DOHH2 (cell line): ENCODE measurements at regions not wholly inside any gene's neighbourhood (a gene's known extent, or its start where the extent isn't known, plus 50 kb on each side); places are given as distances from the start of the nearest gene placed in this dataset.

ENCODE experiments used
- H3F3A ChIP-seq: fragments of 200-600 bp; sonication (generic), shearing (Covaris generic); 2 replicates; pipeline ENCODE4 v1.6.0; 2016; ENCODE audit warnings: antibody characterized with exemption, mild to moderate bottlenecking; ENCODE audit not compliant: control insufficient read depth, insufficient read depth
- H3K27ac ChIP-seq: fragments of 200-600 bp; sonication (generic); 2 replicates; pipeline ENCODE4 v1.5.1; 2014; ENCODE audit warnings: low read depth, mild to moderate bottlenecking, low read length, moderate library complexity
- H3K27me3 ChIP-seq: fragments of 200-600 bp; sonication (generic); 2 replicates; pipeline ENCODE4 v1.6.1; 2014; ENCODE audit warnings: mild to moderate bottlenecking, low read length, mixed read lengths; ENCODE audit not compliant: control insufficient read depth
- H3K36me3 ChIP-seq: fragments of 200-600 bp; sonication (generic); 2 replicates; pipeline ENCODE4 v1.6.1; 2014; ENCODE audit warnings: mild to moderate bottlenecking, low read length, moderate library complexity, mixed read lengths; ENCODE audit not compliant: control insufficient read depth
- H3K4me1 ChIP-seq: fragments of 200-600 bp; sonication (generic); 2 replicates; pipeline ENCODE4 v1.6.1; 2014; ENCODE audit warnings: mild to moderate bottlenecking, low read length, mixed read lengths; ENCODE audit not compliant: control insufficient read depth
- H3K4me2 ChIP-seq: fragments of 200-600 bp; sonication (generic); 2 replicates; pipeline ENCODE4 v1.6.0; 2014; ENCODE audit warnings: mild to moderate bottlenecking, low read length, moderate library complexity
- H3K4me3 ChIP-seq: fragments of 200-600 bp; sonication (generic); 2 replicates; pipeline ENCODE4 v1.5.1; 2014; ENCODE audit warnings: mild to moderate bottlenecking, low read length, mixed read lengths
- H3K79me2 ChIP-seq: fragments of 200-600 bp; sonication (generic); 2 replicates; pipeline ENCODE4 v1.6.1; 2014; ENCODE audit warnings: mild to moderate bottlenecking, low read length, mixed read lengths; ENCODE audit not compliant: control insufficient read depth
- H3K9me2 ChIP-seq: fragments of 200-600 bp; sonication (generic); replicated peaks from 2 replicates; pipeline ENCODE4 v1.6.1; 2014; ENCODE audit warnings: mild to moderate bottlenecking, low read length, mixed read lengths; ENCODE audit not compliant: control insufficient read depth
- H3K9me3 ChIP-seq: fragments of 200-600 bp; sonication (generic); 2 replicates; pipeline ENCODE4 v1.6.1; 2014; ENCODE audit warnings: antibody characterized with exemption, low read length, mixed read lengths; ENCODE audit not compliant: control insufficient read depth, insufficient read depth
- H4K20me1 ChIP-seq: fragments of 200-600 bp; sonication (generic); 2 replicates; pipeline ENCODE4 v1.6.0; 2014; ENCODE audit warnings: low read depth, mild to moderate bottlenecking, antibody characterized with exemption, low read length, moderate library complexity; ENCODE audit not compliant: control insufficient read depth, insufficient read depth
- EZH2phosphoT487 ChIP-seq: fragments of 200-600 bp; sonication (generic); IDR thresholded peaks from 2 replicates; pipeline ENCODE4 v1.6.1; 2017; ENCODE audit warnings: borderline replicate concordance, mild to moderate bottlenecking, antibody characterized with exemption, low read length, moderate library complexity, mixed read lengths
- TF ChIP-seq, protein P1 (sequence below): fragments of 200-600 bp; sonication (generic); IDR thresholded peaks from one replicate; pipeline ENCODE4 v1.5.1; 2014; ENCODE audit warnings: antibody characterized with exemption, mild to moderate bottlenecking, low read depth, low read length; ENCODE audit not compliant: poor library complexity, severe bottlenecking

DNA sequence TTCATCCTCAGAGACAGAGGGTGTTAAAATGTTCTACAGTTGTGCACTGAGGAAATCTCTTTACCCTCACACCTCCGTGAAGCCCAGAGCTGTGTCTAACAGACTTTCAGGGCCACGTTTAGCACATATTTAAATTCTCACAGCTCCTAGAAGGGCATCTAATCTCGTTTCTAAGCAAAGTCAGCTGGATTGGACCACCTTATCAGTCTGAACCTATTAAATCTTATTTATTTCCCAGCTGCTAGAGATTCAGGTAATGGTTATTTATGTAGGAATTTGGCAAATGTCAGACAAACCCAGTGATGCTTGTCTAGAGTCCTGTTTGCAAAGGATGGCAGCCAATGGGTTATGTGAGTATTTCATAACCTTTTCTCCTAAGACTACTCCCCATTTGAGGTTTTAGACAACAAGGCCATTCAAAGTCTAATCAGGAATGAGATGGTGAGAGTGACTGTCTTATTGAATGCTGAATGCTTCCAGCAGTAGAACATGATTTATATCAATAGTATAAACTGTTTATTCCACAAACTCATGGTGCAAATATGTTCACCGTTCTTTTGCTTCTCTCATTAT, 54.8 kb upstream of the EXOC4 start:
- Histone ChIP-seq H3K9me3 (peaks cover 14% of the 10 kb centered on the region), H3F3A (no peaks in the 10 kb centered on the region), H4K20me1 (no peaks in the 10 kb centered on the region), H3K9me2 (no peaks in the 10 kb centered on the region), H3K27ac (no peak overlapping the region), H3K4me2 (no peak overlapping the region), H3K36me3 (no peaks in the 10 kb centered on the region), H3K27me3 (peaks cover 3% of the 10 kb centered on the region; the same call in 1 of the 2 replicates), H3K4me3 (no peak overlapping the region), H3K79me2 (no peaks in the 10 kb centered on the region), H3K4me1 (no peaks in the 10 kb centered on the region)
- no peak for TF ChIP-seq EZH2phosphoT487
- TF ChIP-seq, protein P1, sequence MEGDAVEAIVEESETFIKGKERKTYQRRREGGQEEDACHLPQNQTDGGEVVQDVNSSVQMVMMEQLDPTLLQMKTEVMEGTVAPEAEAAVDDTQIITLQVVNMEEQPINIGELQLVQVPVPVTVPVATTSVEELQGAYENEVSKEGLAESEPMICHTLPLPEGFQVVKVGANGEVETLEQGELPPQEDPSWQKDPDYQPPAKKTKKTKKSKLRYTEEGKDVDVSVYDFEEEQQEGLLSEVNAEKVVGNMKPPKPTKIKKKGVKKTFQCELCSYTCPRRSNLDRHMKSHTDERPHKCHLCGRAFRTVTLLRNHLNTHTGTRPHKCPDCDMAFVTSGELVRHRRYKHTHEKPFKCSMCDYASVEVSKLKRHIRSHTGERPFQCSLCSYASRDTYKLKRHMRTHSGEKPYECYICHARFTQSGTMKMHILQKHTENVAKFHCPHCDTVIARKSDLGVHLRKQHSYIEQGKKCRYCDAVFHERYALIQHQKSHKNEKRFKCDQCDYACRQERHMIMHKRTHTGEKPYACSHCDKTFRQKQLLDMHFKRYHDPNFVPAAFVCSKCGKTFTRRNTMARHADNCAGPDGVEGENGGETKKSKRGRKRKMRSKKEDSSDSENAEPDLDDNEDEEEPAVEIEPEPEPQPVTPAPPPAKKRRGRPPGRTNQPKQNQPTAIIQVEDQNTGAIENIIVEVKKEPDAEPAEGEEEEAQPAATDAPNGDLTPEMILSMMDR = no peak

DNA sequence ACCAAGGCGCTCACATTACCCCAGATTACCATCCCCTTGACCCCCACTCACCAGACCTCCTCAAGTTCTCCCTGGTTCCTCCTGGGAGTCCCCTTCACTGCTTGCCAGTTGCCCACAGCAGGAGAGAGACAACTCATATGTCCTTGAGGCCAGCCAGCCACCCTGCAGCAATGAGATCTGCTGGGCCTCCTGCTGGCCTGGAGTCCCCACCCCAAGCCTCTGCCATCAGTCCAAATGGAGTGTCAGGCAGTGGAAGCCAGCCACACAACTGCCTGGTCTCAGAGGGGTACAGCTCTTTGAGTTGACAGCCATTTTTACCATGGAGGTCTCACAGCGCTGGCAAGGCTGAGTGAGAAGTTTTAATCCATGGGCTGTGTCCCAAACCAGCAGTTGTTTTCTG, 53.0 kb upstream of the EXOC4 start:
- H3K9me2 ChIP-seq = no peaks in the 10 kb centered on the region
- no peaks in the 10 kb centered on the region for H3K79me2 ChIP-seq
- H3K27me3 ChIP-seq = peaks cover 3% of the 10 kb centered on the region; the same call in 1 of the 2 replicates
- H3F3A ChIP-seq = no peaks in the 10 kb centered on the region
- no peak overlapping the region for H3K4me3 ChIP-seq
- no peaks in the 10 kb centered on the region for H3K36me3 ChIP-seq
- no peaks in the 10 kb centered on the region for H3K9me3 ChIP-seq
- TF ChIP-seq, protein P1 = no peak
- TF ChIP-seq EZH2phosphoT487 = no peak
- no peak overlapping the region for H3K4me2 ChIP-seq
- no peaks in the 10 kb centered on the region for H4K20me1 ChIP-seq
- no peaks in the 10 kb centered on the region for H3K4me1 ChIP-seq
- H3K27ac ChIP-seq = no peak overlapping the region

DNA sequence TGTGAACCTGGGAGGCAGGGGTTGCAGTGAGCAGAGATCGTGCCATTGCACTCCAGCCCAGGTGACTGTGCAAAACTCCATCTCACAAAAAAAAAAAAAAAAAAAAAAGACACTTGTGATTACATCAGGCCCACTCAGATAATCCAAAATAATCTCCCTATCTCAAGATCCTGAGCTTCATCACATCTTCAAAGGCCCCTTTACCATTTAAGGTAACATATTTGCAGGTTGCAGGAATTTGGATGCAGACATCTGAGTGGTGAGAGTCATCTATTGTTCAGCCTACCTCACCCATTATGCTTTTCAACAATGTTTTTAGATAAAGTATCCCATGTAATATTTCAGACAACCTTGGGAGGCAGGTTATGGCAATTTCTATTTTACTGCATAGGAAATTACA, 51.4 kb upstream of the EXOC4 start:
- no peak overlapping the region for H3K4me2 ChIP-seq
- H3K27ac ChIP-seq = no peak overlapping the region
- H4K20me1 ChIP-seq = no peaks in the 10 kb centered on the region
- peaks cover 3% of the 10 kb centered on the region; the same call in 1 of the 2 replicates for H3K27me3 ChIP-seq
- H3K79me2 ChIP-seq = no peaks in the 10 kb centered on the region
- H3K36me3 ChIP-seq = no peaks in the 10 kb centered on the region
- H3K9me2 ChIP-seq = no peaks in the 10 kb centered on the region
- no peaks in the 10 kb centered on the region for H3F3A ChIP-seq
- TF ChIP-seq, protein P1 = no peak
- no peak for TF ChIP-seq EZH2phosphoT487
- no peaks in the 10 kb centered on the region for H3K4me1 ChIP-seq
- no peaks in the 10 kb centered on the region for H3K9me3 ChIP-seq
- H3K4me3 ChIP-seq = no peak overlapping the region
